ENCODE measurements at regions not wholly inside any gene's neighbourhood (a gene's known extent, or its start where the extent isn't known, plus 50 kb on each side); places are given as distances from the start of the nearest gene placed in this dataset.

- no peak for DNase-seq (ENCODE audit: low spot score)
These were observed 811.1 kb downstream of the CDH9 start for GRCh38 chr5:26227245-26227644.

DNA sequence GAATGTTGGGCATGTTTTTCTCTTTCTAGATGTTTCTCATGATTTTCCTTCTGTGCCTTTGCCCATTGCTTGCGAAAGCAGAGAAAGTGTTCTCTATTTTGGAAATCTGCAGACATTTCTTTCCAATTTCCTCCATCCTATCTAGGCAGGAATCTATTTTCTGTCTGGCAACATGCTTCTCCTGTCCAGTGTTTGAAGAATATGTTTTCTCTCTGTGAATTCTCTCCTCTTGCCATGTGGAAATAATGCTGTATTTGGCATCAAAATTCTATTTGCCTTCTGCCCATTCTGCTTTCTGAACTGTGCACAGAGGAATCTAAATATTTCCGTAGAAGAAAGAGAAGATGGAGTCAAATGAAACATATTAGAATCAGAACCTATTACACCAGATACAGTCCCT is 833.3 kb downstream of the CDH9 start:
- no peak for DNase-seq (ENCODE audit: low spot score)

GRCh38 chr5:26193626-26194025 is 844.8 kb downstream of the CDH9 start:
- no peak for DNase-seq (ENCODE audit: low spot score)

- DNase-seq (ENCODE audit: low spot score), result no peak
These were observed 845.9 kb downstream of the CDH9 start for GRCh38 chr5:26192486-26192885.

DNA sequence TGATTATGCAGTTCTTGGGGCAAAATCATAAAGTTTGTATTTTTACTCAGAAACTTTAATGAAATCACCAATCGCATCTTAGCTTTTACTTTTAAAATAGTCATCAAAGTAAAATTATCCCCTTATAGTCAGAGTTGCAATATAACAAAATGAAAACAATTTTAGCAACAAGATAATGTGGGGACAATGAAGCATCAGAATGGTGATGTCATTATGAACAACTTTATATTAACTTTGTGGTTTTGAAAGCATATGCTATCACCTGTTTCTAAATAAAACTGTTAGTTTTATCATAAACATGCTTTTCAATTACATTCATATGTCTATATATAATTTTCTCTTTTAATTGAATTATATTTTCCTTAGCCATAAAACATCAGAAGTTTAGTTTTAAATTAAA is 856.8 kb downstream of the CDH9 start:
- no peak for DNase-seq (ENCODE audit: low spot score)

DNA sequence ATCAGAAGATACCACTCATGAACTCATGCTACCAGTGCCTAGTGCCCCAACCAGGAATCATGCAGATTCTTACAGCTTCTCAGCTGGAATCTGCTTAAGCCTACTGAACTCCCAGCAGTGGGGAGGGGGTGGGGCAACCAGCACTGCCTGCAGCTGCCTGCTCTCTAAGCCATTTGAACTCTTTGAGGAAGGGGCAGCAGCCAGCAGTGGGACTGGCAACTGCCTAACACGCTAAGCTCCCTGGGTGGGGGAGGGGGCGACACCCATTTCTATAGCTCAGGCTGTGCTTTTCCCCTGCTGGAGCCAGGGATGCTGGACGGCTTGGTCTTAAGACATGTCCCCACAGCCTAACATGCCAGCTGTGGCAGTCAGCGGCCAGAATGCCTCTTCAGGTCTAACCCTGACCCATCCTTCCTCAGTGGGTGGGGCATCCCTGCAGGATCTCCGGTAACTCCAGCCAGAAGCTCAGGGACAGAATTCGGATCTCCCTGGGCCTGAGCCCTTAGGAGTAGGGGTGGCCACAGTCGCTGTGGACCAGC is 889.7 kb downstream of the CDH9 start:
- DNase-seq (ENCODE audit: low spot score), result no peak

GRCh38 chr5:26143259-26143658 is 895.1 kb downstream of the CDH9 start:
- no peak for DNase-seq (ENCODE audit: low spot score)

DNA sequence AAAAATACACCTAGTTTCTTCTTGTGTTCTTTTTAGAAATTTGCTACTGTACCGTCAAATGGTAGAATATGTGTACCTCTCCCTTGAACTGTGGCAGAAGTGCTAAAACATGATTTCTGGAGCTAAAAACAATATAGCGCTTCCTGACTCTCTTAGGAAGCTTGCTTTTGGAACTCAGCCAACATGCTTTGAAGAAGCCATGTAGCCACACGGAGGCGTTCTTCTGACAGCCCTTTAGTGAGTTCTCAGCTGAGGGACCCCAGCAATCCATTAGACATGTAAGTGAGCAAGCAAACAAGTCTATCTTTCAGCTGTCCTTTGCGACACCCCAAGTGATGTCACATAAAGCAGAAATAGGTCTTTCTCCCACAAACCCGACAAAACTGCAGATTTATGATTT is 917.0 kb downstream of the CDH9 start:
- DNase-seq (ENCODE audit: low spot score), result peak; percentile 2

- DNase-seq (ENCODE audit: low spot score), result no peak
These were observed 934.2 kb downstream of the CDH9 start for GRCh38 chr5:26104175-26104574.

DNA sequence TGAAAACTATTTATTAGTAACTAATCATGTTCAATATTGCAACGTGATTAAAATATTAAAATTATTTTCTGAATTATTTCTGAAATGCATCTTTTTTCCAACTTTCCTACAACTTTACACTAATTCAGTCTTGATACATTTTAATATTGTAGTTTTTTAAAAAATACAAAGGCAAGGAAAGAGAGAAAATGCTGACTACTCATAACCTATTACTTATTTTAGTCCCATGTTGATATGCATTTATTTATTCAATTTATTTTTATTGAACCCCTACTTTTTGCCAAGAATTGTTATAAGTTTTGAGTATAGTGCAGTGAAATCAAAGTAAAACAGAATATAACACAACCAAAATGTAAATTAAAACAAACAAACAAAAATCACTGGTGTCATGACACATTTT is 978.2 kb downstream of the CDH9 start:
- DNase-seq (ENCODE audit: low spot score), result no peak

GRCh38 chr5:26054594-26054993 is 983.8 kb downstream of the CDH9 start:
- no peak for DNase-seq (ENCODE audit: low spot score)

DNA sequence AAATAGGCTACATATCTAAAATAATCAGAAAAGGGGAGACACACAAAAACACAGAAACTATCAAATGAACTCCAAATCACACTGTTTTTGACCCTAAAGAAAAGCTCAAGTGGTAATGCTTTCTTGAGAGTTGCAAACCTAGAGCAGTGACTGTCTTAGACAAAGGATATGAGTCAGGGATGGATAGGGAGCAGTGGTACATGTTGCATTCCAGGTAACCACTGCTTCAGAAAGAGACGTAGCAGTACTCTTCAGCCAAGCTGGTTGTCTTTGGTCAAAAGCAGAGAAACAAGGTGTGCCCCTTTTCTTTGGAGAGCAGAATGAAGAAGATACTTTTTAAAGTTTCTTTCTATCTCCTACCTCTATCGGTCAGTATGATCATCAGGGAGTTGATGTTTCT is 1003.6 kb downstream of the CDH9 start:
- no peak for DNase-seq (ENCODE audit: low spot score)

- DNase-seq (ENCODE audit: low spot score), result no peak
These were observed 1006.9 kb downstream of the CDH9 start for GRCh38 chr5:26031481-26031880.

- no peak for DNase-seq (ENCODE audit: low spot score)
These were observed 1012.3 kb downstream of the CDH9 start for GRCh38 chr5:26026044-26026443.

GRCh38 chr5:26024774-26025173 is 1013.6 kb downstream of the CDH9 start:
- no peak for DNase-seq (ENCODE audit: low spot score)

DNA sequence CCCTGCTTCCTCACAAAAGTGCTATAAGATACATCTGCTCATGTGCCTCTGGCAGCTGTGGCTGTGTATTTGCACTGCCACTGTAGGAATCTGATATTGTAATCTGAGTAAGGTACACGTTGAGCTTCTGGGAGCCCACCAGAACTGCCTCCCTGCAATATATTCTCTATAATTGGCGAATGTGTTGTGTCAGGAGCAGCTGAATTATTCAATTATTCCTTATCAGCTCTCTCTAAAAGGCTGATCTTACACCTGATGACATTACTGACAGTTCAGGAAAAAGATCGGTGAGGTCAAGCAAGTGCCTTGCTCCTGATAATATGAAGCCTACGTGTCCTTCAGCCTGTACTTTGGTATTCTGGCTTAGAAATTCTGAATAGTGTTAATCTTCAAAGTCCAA is 1015.0 kb downstream of the CDH9 start:
- DNase-seq (ENCODE audit: low spot score), result no peak

DNA sequence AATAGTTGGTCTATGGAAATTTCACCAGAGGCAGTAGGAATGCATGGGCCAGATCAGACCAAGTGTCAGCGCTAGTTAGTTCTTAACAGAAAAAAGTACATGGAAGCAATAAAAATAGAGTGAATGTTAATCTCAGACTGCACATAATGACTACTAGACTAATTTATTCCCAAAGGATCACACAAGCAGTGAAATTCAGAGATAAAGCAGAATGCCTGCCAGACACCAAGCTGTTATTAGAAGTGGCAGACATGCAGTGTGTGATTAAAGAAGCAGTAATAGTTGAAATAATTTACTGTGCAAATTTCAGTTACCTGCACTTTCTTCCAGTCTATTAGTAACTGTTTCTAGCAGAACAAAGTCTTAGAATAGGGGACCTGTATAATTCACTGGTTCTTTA is 1024.2 kb downstream of the CDH9 start:
- DNase-seq (ENCODE audit: low spot score), result no peak

- DNase-seq (ENCODE audit: low spot score), result no peak
These were observed 1026.3 kb downstream of the CDH9 start for GRCh38 chr5:26012078-26012477.

GRCh38 chr5:26009742-26010141 is 1028.6 kb downstream of the CDH9 start:
- DNase-seq (ENCODE audit: low spot score), result peak; percentile 3

GRCh38 chr5:26003966-26004365 is 1034.4 kb downstream of the CDH9 start:
- DNase-seq (ENCODE audit: low spot score), result no peak

GRCh38 chr5:25995209-25995608 is 1043.2 kb downstream of the CDH9 start:
- no peak for DNase-seq (ENCODE audit: low spot score)

DNA sequence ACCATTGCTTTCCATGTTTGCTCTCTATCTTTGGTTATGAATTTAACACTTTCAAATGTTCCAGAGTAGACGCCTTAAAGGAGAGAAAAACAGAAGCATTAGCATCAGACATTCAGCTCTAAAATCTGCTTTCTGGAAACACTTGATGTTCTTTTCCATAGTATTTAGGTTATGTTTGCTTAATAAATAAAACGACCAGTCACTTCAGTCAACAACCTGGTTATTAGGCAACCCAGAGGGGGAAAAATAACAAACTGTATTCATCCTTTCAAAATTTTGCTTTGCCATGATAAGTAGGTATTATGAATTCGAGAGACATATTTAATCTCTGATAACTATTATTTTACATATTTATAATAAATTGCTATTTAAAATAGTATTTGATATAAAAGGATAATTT is 1044.7 kb downstream of the CDH9 start:
- DNase-seq (ENCODE audit: low spot score), result no peak

- DNase-seq (ENCODE audit: low spot score), result no peak
These were observed 1046.7 kb downstream of the CDH9 start for GRCh38 chr5:25991639-25992038.

- DNase-seq (ENCODE audit: low spot score), result no peak
These were observed 1047.6 kb downstream of the CDH9 start for GRCh38 chr5:25990771-25991170.

DNA sequence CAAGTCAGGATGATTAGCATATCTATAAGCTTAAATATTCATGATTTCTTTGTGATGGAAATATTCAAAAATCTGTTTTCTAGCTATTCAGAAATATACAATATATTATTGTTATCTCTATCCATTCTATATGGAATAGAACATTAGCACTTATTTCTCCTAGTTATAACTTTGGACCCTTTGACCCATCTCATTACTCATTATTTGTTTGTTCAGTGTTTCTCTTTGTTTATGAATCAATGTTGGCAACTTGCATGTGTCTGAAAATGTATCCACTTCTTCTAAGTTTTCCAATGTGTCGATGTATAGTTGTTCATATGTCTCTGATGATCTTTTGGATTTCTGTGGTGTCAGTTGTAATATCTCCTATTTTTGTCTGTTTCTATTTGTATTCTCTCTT is 1059.3 kb downstream of the CDH9 start:
- DNase-seq (ENCODE audit: low spot score), result no peak
